ENCODE measurements at regions not wholly inside any gene's neighbourhood (a gene's known extent, or its start where the extent isn't known, plus 50 kb on each side); places are given as distances from the start of the nearest gene placed in this dataset.

- POLR2A ChIA-PET = no interaction called here
These were observed 298.7 kb upstream of the SRRM4 start for GRCh38 chr12:118682656-118683055.

More at GRCh38 chr12:118682656-118683055, 298.7 kb upstream of the SRRM4 start:
- Histone ChIP-seq H3K9ac (ENCODE audit: low read length) (no peak overlapping the region), H4K20me1 (ENCODE audit: insufficient read depth) (no peaks in the 10 kb centered on the region), H2AFZ (ENCODE audit: low read depth, low read length, poor library complexity, severe bottlenecking) (no peak overlapping the region), H3K4me3 (replicated peaks in 1 of 2; ENCODE audit: low read depth in 1 of 2, low read length in 2 of 2) (no peak overlapping the region), H3K9me2 (ENCODE audit: insufficient read depth) (no peaks in the 10 kb centered on the region), H3K79me2 (ENCODE audit: insufficient read depth, low read length) (no peaks in the 10 kb centered on the region), H3K36me3 (ENCODE audit: control insufficient read depth in 1 of 2, insufficient read depth in 2 of 2, low read length in 2 of 2) (no peaks in the 10 kb centered on the region), H3K4me1 (ENCODE audit: control insufficient read depth in 1 of 2, insufficient read depth in 2 of 2, low read length in 2 of 2) (no peaks in the 10 kb centered on the region), H3K4me2 (ENCODE audit: low read length) (no peak overlapping the region), H3K27me3 (ENCODE audit: insufficient read depth, low read length) (0 out of 2 replicates have a peak, but pooled peaks cover 5% of the 10 kb centered on the region), H3K9me3 (ENCODE audit: control insufficient read depth in 1 of 2, insufficient read depth in 1 of 2, low read depth in 1 of 2, low read length in 2 of 2) (no peaks in the 10 kb centered on the region), H3K27ac (ENCODE audit: low read depth, low read length) (no peak overlapping the region)
- CTCF ChIA-PET = no interaction called here
- TF ChIP-seq ZFX (IDR thresholded peaks at IDR 0.05) = no peak
- no peak for TF ChIP-seq SRF (IDR thresholded peaks at IDR 0.05; ENCODE audit: low read depth)
- no peak for TF ChIP-seq JUND (IDR thresholded peaks at IDR 0.05)
- no peak for TF ChIP-seq TCF7L2 (IDR thresholded peaks at IDR 0.05; ENCODE audit: borderline replicate concordance, extremely low read depth, insufficient read depth, insufficient read length)
- no peak for TF ChIP-seq CBX3 (IDR thresholded peaks at IDR 0.05; ENCODE audit: low read depth)
- no peak for TF ChIP-seq RAD21 (IDR thresholded peaks at IDR 0.05; ENCODE audit: low read depth)
- TF ChIP-seq SP1 (IDR thresholded peaks at IDR 0.05; ENCODE audit: low read depth) = no peak
- TF ChIP-seq EZH2 (IDR thresholded peaks at IDR 0.05) = no peak
- TF ChIP-seq MAX (IDR thresholded peaks at IDR 0.05) = no peak
- no peak for TF ChIP-seq ZNF274 (IDR thresholded peaks at IDR 0.05; ENCODE audit: low read depth, low read length)
- TF ChIP-seq, protein P1, sequence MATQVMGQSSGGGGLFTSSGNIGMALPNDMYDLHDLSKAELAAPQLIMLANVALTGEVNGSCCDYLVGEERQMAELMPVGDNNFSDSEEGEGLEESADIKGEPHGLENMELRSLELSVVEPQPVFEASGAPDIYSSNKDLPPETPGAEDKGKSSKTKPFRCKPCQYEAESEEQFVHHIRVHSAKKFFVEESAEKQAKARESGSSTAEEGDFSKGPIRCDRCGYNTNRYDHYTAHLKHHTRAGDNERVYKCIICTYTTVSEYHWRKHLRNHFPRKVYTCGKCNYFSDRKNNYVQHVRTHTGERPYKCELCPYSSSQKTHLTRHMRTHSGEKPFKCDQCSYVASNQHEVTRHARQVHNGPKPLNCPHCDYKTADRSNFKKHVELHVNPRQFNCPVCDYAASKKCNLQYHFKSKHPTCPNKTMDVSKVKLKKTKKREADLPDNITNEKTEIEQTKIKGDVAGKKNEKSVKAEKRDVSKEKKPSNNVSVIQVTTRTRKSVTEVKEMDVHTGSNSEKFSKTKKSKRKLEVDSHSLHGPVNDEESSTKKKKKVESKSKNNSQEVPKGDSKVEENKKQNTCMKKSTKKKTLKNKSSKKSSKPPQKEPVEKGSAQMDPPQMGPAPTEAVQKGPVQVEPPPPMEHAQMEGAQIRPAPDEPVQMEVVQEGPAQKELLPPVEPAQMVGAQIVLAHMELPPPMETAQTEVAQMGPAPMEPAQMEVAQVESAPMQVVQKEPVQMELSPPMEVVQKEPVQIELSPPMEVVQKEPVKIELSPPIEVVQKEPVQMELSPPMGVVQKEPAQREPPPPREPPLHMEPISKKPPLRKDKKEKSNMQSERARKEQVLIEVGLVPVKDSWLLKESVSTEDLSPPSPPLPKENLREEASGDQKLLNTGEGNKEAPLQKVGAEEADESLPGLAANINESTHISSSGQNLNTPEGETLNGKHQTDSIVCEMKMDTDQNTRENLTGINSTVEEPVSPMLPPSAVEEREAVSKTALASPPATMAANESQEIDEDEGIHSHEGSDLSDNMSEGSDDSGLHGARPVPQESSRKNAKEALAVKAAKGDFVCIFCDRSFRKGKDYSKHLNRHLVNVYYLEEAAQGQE (IDR thresholded peaks at IDR 0.05; ENCODE audit: low read depth) = no peak
- TF ChIP-seq YY1 (IDR thresholded peaks at IDR 0.05; ENCODE audit: extremely low read depth, insufficient replicate concordance, low read depth, low read length) = no peak
- TF ChIP-seq ATF3 (IDR thresholded peaks at IDR 0.05) = no peak
- no peak for TF ChIP-seq EZH2phosphoT487 (IDR thresholded peaks at IDR 0.05; ENCODE audit: borderline replicate concordance)
- ATAC-seq = no peak
- DNase-seq (ENCODE audit: low read depth, low spot score) = no peak
- no TSS peak for BruUV-seq (replicated peaks)
- intact Hi-C loops (cut with micrococcal nuclease) = no loop called here
- RAD21 ChIA-PET (ENCODE audit: low non-redundant PET in 1 of 2, low total read pairs in 2 of 2, uncharacterized antibody in 2 of 2, unreplicated experiment in 2 of 2) = no interaction called here

Measured in HCT116 (cell line).